ENCODE measurements at regions not wholly inside any gene's neighbourhood (a gene's known extent, or its start where the extent isn't known, plus 50 kb on each side); places are given as distances from the start of the nearest gene placed in this dataset.
A peak's percentile ranks its signal among the peaks of the same experiment; 100 is the strongest.

- DNase-seq (ENCODE audit: low read depth, low spot score) = no peak
- RAD21 ChIA-PET (ENCODE audit: unreplicated experiment) = no interaction called here
- BruUV-seq (replicated peaks) = no TSS peak
Measured at GRCh38 chr15:46304321-46304720, 669.5 kb downstream of the SQOR start.

GRCh38 chr15:46307746-46308145 is 672.9 kb downstream of the SQOR start:
- ChIA-PET POLR2A (no interaction called here), SMC1A (ENCODE audit: uncharacterized antibody, unreplicated experiment) (no interaction called here), CTCF (interaction anchor here (0.9 to 1.1 kb wide), 2 partner anchors 9 to 17 kb away, joined by 3 to 4 read pairs; no protein-coding TSS in a partner anchor), RAD21 (ENCODE audit: unreplicated experiment) (no interaction called here)
- H4K20me1 ChIP-seq (ENCODE audit: control insufficient read depth, insufficient read depth) = no peaks in the 10 kb centered on the region
- no peaks in the 10 kb centered on the region for H3K79me2 ChIP-seq (ENCODE audit: control insufficient read depth, insufficient read depth, low read length)
- H3K4me1 ChIP-seq (ENCODE audit: control insufficient read depth, insufficient read depth, low read length) = no peaks in the 10 kb centered on the region
- no peak overlapping the region for H3K4me3 ChIP-seq
- in situ Hi-C loops (cut with MboI) = loop anchor here (25.0 kb wide), 1 partner anchor 1680 kb away; no protein-coding TSS in a partner anchor
- WGBS (ENCODE audit: insufficient coverage, insufficient replicate concordance, low lambda C conversion rate, missing lambda C conversion rate) = 48% methylated on average over 4 of the region's 4 CpGs
- no peak overlapping the region for H3K9ac ChIP-seq (ENCODE audit: control insufficient read depth, insufficient read depth, low read length)
- ATAC-seq (no peak), DNase-seq (ENCODE audit: low read depth, low spot score) (no peak), FAIRE-seq (no peak)
- H2AFZ ChIP-seq (ENCODE audit: control insufficient read depth, low read depth, low read length) = no peak overlapping the region
- H3K36me3 ChIP-seq (ENCODE audit: control insufficient read depth in 2 of 2, insufficient read depth in 2 of 2, low read length in 1 of 2) = no peaks in the 10 kb centered on the region
- no TSS peak for BruUV-seq (replicated peaks)
- H3K4me2 ChIP-seq (ENCODE audit: control insufficient read depth, insufficient read depth) = no peak overlapping the region
- H3K9me3 ChIP-seq (replicated peaks; ENCODE audit: control insufficient read depth, insufficient read depth, low read length) = no peaks in the 10 kb centered on the region; the same call in 2 of the 3 replicates
- intact Hi-C loops (cut with micrococcal nuclease; ENCODE audit: unreplicated experiment) = loop anchor here (10.0 kb wide), 1 partner anchor 603 kb away; no protein-coding TSS in a partner anchor
- H3K27ac ChIP-seq (ENCODE audit: control insufficient read depth, insufficient read depth) = no peak overlapping the region
- no peaks in the 10 kb centered on the region for H3K27me3 ChIP-seq (replicated peaks in 1 of 2; ENCODE audit: control insufficient read depth in 2 of 2, insufficient read depth in 2 of 2, low read length in 1 of 2)
- TF ChIP-seq CEBPB (IDR thresholded peaks at IDR 0.05; ENCODE audit: borderline replicate concordance in 1 of 2, low read depth in 2 of 2, low read length in 2 of 2) (no peak), STAT1 (conservative IDR thresholded peaks at IDR 0.05) (no peak), POLR2A (IDR thresholded peaks at IDR 0.05; ENCODE audit: low read depth, low read length) (no peak), STAT3 (IDR thresholded peaks at IDR 0.05; ENCODE audit: low read depth, low read length) (no peak), SMAD1 (IDR thresholded peaks at IDR 0.05; ENCODE audit: low read depth, partially characterized antibody) (no peak), JUND (IDR thresholded peaks at IDR 0.05; ENCODE audit: low read depth, low read length) (no peak), MTA3 (IDR thresholded peaks at IDR 0.05; ENCODE audit: borderline replicate concordance, low read length) (no peak), NFXL1 (IDR thresholded peaks at IDR 0.05; ENCODE audit: borderline replicate concordance) (no peak), RELB (IDR thresholded peaks at IDR 0.05; ENCODE audit: low read depth) (no peak), GATAD2B (conservative IDR thresholded peaks at IDR 0.05; ENCODE audit: low read depth) (no peak)
- TF ChIP-seq, protein P1, sequence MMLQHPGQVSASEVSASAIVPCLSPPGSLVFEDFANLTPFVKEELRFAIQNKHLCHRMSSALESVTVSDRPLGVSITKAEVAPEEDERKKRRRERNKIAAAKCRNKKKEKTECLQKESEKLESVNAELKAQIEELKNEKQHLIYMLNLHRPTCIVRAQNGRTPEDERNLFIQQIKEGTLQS (IDR thresholded peaks at IDR 0.05; ENCODE audit: borderline replicate concordance, extremely low read depth, low read depth, low read length) = no peak

More at GRCh38 chr15:46304321-46304720, 669.5 kb downstream of the SQOR start:
- in situ Hi-C loops (cut with MboI) = loop anchor here (25.0 kb wide), 1 partner anchor 1683 kb away; no protein-coding TSS in a partner anchor
- Histone ChIP-seq H3K4me3 (no peak overlapping the region), H3K4me2 (ENCODE audit: control insufficient read depth, insufficient read depth) (no peak overlapping the region), H3K9ac (ENCODE audit: control insufficient read depth, insufficient read depth, low read length) (no peak overlapping the region), H3K4me1 (ENCODE audit: control insufficient read depth, insufficient read depth, low read length) (no peaks in the 10 kb centered on the region), H2AFZ (ENCODE audit: control insufficient read depth, low read depth, low read length) (no peak overlapping the region), H3K36me3 (ENCODE audit: control insufficient read depth in 2 of 2, insufficient read depth in 2 of 2, low read length in 1 of 2) (no peaks in the 10 kb centered on the region), H4K20me1 (ENCODE audit: control insufficient read depth, insufficient read depth) (no peaks in the 10 kb centered on the region), H3K9me3 (replicated peaks; ENCODE audit: control insufficient read depth, insufficient read depth, low read length) (no peaks in the 10 kb centered on the region; the same call in 2 of the 3 replicates), H3K79me2 (ENCODE audit: control insufficient read depth, insufficient read depth, low read length) (no peaks in the 10 kb centered on the region), H3K27me3 (replicated peaks in 1 of 2; ENCODE audit: control insufficient read depth in 2 of 2, insufficient read depth in 2 of 2, low read length in 1 of 2) (no peaks in the 10 kb centered on the region), H3K27ac (ENCODE audit: control insufficient read depth, insufficient read depth) (no peak overlapping the region)
- 70% methylated on average over 4 of the region's 4 CpGs for WGBS (ENCODE audit: insufficient coverage, insufficient replicate concordance, low lambda C conversion rate, missing lambda C conversion rate)
- POLR2A ChIA-PET = no interaction called here
- intact Hi-C loops (cut with micrococcal nuclease; ENCODE audit: unreplicated experiment) = loop anchor here (10.0 kb wide), 1 partner anchor 600 kb away; no protein-coding TSS in a partner anchor
- FAIRE-seq (no peak), ATAC-seq (no peak)
- TF ChIP-seq TAF1 (IDR thresholded peaks at IDR 0.05; ENCODE audit: borderline replicate concordance, low read depth, low read length) = no peak
- TF ChIP-seq, protein P2, sequence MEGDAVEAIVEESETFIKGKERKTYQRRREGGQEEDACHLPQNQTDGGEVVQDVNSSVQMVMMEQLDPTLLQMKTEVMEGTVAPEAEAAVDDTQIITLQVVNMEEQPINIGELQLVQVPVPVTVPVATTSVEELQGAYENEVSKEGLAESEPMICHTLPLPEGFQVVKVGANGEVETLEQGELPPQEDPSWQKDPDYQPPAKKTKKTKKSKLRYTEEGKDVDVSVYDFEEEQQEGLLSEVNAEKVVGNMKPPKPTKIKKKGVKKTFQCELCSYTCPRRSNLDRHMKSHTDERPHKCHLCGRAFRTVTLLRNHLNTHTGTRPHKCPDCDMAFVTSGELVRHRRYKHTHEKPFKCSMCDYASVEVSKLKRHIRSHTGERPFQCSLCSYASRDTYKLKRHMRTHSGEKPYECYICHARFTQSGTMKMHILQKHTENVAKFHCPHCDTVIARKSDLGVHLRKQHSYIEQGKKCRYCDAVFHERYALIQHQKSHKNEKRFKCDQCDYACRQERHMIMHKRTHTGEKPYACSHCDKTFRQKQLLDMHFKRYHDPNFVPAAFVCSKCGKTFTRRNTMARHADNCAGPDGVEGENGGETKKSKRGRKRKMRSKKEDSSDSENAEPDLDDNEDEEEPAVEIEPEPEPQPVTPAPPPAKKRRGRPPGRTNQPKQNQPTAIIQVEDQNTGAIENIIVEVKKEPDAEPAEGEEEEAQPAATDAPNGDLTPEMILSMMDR (IDR thresholded peaks at IDR 0.05 in 2 of 3, conservative IDR thresholded peaks at IDR 0.05 in 1 of 3; ENCODE audit: control insufficient read depth in 2 of 3, extremely low read depth in 1 of 3, insufficient read depth in 1 of 3, low read depth in 3 of 3, low read length in 3 of 3) = peak in 2 of 3 experiments; percentile 14 to 17; a peak in 1 of 6 replicates
- CTCF ChIA-PET = interaction anchor here (1.8 kb wide), 1 partner anchor 10 kb away, joined by 4 read pairs; no protein-coding TSS in a partner anchor
- SMC1A ChIA-PET (ENCODE audit: uncharacterized antibody, unreplicated experiment) = no interaction called here

Measured in GM12878 (cell line).